VCaP (cell line): ENCODE measurements at regions not wholly inside any gene's neighbourhood (a gene's known extent, or its start where the extent isn't known, plus 50 kb on each side); places are given as distances from the start of the nearest gene placed in this dataset.

ENCODE experiments used
- H3K27ac ChIP-seq: fragments of 450-650 bp; 2 replicates; pipeline ENCODE4 v1.5.1; 2017
- CTCF ChIP-seq: fragments of 450-650 bp; conservative IDR thresholded peaks from 2 replicates; pipeline ENCODE4 v1.5.1; 2017; ENCODE audit warnings: mild to moderate bottlenecking, moderate library complexity

- no peak for TF ChIP-seq CTCF
- H3K27ac ChIP-seq: no peak overlapping the region
These were observed 384.2 kb downstream of the SH3BGRL start for GRCh38 chrX:81586096-81586495.

DNA sequence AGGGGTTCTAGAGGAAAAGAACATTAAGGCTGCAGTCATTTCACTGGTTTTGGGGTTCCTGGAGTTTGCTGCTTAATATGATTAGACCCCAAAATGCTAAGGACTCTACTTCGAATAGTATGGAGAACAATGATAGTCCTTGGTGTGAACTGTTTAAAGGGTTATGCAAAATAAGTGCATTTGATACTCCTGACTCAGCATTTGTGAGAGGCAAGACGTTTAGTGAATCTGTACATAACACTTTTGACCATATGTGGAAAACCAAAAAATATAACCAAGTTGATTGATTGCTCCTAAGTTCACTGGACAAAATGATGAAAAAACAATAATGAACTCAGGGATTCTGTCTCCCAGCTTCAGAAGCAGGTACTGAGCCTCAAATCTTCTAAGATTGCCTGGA, 414.1 kb downstream of the SH3BGRL start:
- no peak overlapping the region for H3K27ac ChIP-seq
- no peak for TF ChIP-seq CTCF

DNA sequence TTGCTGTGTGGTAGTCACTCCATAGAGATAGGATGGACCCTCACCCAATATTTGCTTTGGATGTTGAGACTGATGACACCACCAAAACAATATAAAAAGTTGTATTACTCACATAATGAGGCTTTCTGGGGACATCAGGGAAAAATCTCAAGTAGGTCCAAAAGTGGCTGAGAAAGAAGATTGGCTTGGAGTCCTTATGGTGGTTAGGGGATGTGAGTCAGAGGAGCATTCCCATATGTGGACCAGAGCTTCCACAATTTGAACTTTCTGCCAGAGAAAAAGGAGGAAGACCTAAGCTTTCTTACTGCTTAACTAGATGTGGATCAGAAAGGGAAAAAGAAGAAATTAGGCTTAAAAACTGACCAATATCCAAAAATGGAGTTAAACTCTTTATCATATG, 460.5 kb downstream of the SH3BGRL start:
- no peak for TF ChIP-seq CTCF

GRCh38 chrX:81708487-81708886, 506.6 kb downstream of the SH3BGRL start:
- no peak overlapping the region for H3K27ac ChIP-seq
- TF ChIP-seq CTCF: no peak

More for the DNA sequence above, 460.5 kb downstream of the SH3BGRL start:
- no peak overlapping the region for H3K27ac ChIP-seq

DNA sequence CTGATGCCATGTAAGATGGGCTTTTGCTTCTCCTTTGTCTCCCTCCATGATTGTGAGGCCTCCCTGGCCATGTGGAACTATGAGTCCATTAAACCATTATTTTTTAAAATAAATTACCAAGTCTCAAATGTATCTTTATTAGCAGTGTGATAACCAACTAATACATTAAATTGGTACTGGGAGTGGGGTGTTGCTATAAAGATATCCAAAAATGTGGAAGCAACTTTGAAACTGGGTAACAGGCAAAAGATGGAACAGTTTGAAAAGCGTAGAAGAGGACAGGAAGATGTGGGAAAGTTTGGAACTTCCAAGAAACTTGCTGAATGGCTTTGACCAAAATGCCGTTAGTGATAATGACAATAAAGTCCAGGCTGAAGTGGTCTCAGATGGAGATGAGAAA, 526.7 kb downstream of the SH3BGRL start:
- no peak overlapping the region for H3K27ac ChIP-seq
- no peak for TF ChIP-seq CTCF

DNA sequence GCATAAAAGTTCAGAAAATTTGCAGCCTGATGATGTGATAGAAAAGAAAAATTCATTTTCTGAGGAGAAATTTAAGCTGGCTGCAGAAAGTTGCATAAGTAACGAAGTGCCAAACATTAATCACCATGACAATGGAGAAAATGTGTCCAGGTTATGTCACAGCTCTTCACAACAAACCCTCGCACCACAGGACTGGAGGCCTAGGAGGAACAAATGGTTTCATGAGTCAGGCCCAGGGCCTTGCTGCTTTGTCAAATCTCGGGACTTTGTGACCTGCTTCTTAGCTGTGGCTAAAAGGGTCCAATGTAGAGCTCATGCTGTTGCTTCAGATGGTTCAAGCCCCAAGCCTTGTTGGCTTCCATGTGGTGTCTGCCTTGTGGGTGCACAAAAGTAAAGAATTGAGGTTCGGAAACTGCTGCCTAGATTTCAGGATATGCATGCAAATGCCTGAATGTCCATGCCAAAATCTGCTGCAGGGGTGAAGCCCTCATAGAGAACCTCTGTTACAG, 527.4 kb downstream of the SH3BGRL start:
- TF ChIP-seq CTCF: no peak

DNA sequence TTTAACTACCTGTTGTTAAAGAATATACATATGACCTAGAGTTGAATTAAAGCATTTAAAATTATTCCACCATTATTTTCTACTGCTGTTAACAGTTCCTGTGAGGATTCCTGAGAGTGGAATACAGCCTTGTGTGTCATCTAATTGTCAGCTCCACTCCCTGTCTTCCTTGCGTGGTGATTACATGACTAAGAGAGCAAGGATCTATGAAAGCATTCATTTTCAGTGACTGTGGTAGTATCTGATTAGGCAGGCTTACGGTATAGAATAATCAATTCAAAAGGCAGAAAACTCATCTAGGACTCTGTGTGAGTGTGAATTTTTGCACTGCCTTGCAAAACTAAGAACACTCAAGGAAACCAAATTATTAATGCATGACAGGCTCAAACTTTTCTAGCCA, 577.8 kb downstream of the SH3BGRL start:
- TF ChIP-seq CTCF: no peak
- H3K27ac ChIP-seq: no peak overlapping the region

More for the DNA sequence above, 527.4 kb downstream of the SH3BGRL start:
- H3K27ac ChIP-seq: no peak overlapping the region
